SH-SY5Y (cell line): ENCODE measurements at regions not wholly inside any gene's neighbourhood (a gene's known extent, or its start where the extent isn't known, plus 50 kb on each side); places are given as distances from the start of the nearest gene placed in this dataset.

ENCODE experiments used
- GATA2 ChIP-seq: IDR thresholded peaks from 2 replicates; pipeline ENCODE4 v1.6.1; 2011; ENCODE audit warnings: mild to moderate bottlenecking, low read depth, low read length
- GATA3 ChIP-seq: IDR thresholded peaks from 2 replicates; pipeline ENCODE4 v1.6.1; 2011; ENCODE audit warnings: low read depth, mild to moderate bottlenecking, low read length, moderate library complexity

DNA sequence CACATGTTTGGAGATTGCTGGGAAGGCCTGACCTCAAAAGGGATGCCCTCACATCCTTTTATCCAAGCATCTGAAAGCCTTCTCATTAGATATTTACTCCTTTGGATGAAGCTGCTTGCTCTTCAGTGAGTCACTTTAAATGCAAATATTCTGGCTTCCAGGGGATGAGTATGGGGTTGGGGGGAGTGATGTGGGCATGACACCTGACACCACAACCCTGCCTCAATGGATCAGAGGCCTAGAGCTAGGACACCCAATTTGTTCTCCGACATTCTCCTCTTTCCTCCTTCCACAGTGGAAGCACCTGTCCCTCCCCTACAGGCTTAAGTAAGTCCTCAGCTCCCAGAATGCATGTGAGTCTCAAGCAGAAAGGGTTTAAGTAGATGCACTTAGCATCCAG is 238.3 kb downstream of the OMA1 start:
- TF ChIP-seq GATA3 (no peak), GATA2 (no peak)

DNA sequence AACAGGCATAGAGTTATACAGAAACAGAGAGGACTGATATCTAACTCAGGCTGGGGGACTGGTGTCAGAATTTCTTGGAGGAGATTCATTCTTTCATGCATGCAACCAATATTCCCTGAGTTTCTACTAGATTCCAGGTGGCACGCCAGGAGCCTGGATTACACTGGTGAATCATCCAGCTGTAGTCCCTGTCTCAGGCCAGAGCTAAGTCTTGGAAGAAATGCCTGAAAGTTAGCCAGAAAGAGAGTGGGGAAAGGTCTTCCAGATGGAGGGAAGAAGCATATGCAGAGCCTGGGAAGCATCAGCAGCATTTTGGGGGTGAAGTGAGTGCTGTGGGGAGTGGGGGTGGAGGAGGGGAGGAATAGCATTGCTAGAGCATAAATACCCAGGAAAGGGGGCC is 239.1 kb downstream of the OMA1 start:
- TF ChIP-seq GATA2, result no peak
- TF ChIP-seq GATA3, result no peak

DNA sequence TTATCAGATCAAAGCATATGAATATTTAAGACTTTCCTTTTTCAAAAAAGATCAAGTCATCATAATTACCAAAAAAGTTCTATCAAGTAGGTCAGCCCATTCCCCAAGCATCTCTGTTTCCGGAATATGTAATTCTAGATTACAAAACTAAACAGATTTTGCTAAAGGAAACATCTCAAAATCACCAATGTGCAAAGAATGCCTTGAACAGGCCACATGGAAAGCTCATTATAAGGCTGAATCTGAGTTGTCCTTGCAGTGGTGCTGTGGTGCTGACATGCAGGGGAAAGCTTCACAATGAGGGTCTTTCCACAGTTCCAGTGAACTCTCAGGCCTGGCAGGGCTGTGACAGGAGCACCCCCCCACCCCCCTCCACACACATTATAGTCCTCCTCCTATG is 240.9 kb downstream of the OMA1 start:
- TF ChIP-seq GATA3 (no peak), GATA2 (no peak)

DNA sequence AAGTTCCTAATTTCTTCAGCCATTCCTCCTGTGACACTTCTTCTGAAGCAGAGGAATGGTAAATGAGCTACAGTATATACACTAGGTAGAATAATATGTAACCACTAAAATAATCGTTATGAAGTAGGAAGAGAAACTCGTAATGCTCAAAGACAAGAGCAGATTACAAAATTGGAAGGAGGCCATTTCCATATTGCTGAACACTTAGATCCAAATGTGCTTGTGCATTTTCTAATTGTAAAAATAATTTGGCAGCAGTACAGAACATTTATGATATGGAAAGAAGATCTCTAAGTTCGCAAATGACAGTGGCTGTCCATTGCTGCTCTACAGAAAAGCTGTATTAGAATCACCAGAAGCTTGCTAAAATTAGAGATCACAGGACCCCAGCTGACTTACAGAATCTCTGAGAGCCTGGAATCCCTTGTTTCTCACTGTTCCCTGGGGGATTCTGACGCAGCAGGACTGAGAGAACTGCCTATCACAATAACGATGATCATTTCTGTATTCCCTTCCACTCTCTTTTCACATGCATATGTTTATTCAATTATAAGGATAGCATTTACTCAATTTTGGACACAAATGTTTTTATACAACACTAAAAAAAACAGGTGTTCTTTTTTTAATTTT is 242.1 kb downstream of the OMA1 start:
- no peak for TF ChIP-seq GATA2
- TF ChIP-seq GATA3, result no peak

DNA sequence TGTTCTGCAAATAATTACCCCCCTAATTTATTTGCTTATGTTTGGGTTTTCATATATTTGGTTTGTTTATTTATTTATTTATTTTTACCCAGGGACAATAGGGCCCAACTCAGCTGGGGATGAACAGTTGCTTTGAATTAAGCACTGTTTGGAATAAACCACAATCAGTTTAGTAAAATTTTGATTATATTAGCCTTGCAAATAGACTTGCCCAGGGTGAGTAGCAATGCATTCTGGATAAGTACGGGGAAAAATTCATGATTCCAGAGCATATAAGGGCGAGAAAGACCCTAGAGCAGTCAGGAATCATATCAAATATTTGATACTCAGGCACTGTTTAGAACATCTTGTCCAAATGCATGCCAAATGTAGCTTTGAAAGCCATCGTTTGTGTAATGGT is 242.7 kb downstream of the OMA1 start:
- TF ChIP-seq GATA2, result no peak
- no peak for TF ChIP-seq GATA3

DNA sequence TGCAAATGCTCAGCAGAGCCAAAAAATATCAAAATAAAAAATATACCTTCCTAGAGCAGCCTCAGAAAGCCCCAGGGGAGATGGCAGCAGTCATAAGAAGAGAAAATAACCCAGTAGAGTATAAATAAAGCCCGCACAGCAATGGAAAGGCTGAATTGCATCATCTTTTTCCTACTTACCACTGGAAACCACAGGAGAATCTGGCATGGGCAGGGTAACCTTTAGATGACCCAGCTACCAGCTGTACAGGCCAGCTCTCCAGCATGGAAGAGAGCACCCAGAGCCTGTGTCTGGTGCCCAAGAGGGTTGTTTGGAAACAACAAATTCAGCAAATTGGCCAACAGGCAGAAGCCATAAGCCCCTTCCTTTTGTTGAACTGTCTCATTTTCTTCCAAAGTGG is 253.1 kb downstream of the OMA1 start:
- TF ChIP-seq GATA3 (no peak), GATA2 (no peak)

DNA sequence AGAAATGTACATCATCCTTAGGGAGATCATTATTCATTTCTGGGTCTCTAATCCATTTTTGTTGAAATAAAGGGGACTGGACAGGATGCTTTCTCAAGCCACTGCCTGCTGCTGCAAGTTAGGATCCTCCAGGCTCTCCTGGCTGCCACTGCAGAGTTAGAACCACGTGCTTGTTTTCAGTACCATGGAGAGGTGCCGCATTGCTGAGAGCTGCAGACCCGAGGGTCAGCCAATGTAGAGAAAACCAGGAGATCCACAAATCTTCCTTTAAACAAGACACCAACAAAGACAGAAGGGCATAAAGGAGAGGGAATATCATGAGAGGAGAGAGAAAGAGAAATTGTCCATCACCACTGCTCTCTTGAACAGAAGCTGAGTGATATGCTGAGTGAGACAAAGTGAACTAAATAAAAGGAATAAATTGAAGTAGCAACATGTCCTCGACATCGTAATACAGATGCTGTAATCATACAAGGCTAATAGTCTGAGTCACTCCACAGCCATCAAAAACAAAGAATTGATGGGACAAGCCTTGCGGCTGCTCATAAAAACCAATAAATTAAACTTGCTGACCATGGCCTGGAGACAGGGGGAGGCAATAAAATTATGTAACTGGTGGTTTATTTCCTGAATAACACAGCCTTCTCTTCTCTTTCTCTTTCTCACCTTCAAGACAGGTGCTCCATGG is 255.7 kb downstream of the OMA1 start:
- TF ChIP-seq GATA2 (no peak), GATA3 (no peak)

DNA sequence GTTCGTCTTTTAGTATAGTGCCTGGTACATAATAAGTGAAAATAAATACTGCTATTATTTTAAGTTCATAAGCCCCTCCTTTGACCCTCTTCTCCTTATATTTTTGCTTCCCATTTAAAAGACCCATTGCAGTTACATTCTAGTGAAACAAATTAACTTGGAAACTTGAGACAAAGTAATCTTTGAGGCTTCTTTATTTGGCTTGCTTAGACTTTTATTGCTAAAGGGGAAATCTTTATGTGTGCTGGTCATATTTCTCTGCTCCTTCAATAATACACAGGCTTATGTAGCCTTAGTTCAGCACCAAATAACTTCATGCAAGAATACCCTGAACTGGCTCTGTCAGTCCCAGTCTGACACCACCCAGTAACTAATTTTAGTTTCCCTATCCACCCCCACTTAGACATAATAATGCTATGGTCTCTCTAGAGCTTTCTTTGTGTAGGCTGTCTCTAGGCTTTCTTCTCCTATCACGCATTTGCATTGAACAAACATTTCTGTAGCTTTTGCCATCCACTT is 257.8 kb downstream of the OMA1 start:
- no peak for TF ChIP-seq GATA3
- TF ChIP-seq GATA2, result no peak

DNA sequence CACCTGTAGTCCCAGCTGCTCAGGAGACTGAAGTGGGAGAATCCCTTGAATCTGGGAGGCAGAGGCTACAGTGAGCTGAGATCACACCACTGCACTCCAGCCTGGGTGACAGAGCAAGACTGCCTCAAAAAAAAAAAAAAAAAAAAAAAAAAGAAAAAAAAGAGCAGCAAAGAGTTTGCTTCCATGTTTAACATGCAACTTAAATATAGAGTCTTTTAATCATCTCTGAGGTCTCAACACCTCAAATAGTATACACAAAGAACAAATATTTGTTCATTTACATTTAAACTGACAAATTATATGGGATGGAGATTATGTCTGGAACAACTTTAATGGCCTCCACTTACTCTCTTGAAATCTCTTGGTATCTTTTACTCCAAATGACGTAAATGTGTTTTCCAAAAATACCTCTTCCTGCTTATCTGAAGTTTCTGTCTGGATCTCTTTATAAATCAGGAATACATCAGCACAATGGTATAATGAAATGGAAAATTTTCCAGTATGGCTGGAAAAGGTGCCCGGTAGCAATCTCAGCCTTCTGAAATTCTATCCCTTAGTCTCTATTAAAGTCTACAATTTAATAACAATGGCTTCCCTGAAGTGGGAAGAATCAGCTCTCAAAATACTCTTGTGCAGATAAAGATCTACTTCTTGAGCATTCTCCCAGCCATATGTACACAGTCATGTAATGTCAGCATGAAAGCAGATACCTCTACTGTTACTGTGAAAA is 258.5 kb downstream of the OMA1 start:
- TF ChIP-seq GATA2 (no peak), GATA3 (no peak)

DNA sequence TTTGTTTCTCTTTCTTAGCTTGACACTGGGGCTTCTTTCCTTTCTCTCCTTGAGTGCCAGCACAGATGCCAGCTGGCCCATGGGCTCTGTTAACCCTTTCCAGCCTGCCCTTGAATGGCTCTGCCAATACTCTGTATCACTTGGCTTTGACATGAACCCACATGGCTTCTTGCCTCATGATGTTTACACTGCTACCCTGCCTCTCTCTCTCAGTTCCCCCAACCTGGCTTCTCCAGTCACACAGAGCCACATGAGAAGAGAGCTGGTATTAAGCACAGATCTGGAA is 262.4 kb downstream of the OMA1 start:
- TF ChIP-seq GATA3 (no peak), GATA2 (no peak)

DNA sequence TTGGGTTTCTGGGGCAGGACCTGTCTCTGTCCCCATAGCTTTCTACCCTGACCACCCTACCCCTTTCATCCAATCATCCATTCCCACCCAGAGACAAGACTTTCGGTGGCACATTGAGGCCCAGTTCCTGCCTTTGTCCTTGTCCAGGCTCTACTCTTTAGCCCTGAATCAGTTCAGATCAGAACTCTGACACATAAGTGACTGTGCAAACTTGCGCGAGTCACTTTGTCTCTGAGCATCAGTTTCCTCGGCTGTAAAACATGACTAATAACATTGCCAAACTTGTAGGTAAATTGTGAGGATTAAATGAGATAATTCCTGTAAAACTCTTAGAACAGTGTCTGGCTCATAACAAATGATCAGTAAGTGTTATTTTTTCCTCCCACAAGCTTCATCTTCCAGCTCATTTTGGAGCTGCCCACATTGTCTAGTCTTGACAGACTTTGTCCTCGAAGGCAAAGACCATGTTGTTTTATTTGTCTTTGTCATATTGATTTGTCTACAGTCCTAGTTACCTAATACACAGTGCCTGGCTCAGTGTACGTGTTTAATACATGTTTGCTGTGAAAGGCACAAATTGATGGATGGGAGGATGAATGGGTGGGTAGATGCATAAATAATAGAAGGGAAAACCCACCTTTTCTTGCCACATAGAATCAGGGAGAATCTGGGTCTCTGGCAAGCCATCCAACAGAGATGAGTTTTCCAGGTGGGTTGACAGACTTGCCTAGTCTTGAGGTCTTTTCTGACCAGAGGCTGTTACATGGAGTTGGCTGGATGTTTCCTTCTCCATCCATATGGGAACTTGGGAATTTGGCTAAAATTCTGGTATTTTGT is 262.9 kb downstream of the OMA1 start:
- TF ChIP-seq GATA3, result no peak
- TF ChIP-seq GATA2, result no peak

DNA sequence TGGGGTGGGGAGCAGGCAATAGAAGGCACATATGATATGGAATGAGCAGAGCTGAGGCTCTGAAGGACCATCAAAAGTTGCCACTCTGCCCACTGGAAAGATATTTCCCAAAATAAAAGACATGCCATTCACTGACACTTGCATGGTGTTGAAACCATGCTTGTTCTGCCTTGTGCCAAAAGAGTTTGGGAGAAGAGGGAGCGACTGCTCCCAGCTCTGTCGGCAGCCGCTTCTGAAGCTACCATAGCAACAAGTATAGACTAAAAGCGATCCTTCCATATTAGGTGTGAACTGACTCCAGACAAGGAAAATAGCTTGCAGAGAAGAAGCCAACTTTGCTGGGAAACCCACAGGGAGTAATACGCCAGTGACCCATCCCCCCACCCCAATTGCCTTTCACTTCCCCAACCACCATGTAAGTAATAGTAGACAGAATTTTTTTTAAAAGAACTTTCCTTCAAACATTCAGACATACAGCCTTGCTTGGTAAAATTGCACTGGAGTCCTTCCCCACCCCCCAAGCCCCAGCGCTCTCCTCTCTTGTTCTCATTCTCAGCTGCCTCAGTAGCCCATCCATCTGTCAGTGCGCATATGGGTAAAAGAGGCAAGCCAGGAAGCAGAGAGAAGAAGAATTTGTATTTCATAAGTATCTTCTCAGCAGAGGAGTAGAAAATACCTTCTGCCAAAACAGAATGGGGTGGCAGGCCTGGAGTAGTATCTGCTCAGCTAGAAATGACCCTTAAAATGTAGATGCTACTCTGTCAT is 263.7 kb downstream of the OMA1 start:
- TF ChIP-seq GATA3, result no peak
- no peak for TF ChIP-seq GATA2

DNA sequence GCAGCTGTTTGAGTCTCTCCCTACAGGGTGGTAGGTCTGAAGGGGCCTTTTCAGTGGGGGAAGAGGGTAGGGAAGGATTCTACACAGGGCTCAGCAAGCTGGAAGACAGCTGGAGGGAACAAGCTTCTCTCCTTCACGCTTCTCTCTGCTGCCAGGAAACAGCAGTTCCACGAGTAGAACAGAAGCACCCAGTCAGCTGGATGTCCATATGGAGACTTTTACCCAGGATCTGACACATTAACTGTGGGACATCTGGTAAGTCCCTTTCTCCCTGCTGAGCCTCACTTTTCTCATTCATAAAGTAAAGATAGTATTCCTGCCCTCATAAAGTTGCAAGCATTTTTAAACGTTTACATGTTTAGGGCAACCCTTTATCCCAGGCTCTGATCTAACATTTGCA is 280.3 kb downstream of the OMA1 start:
- TF ChIP-seq GATA3 (no peak), GATA2 (no peak)

DNA sequence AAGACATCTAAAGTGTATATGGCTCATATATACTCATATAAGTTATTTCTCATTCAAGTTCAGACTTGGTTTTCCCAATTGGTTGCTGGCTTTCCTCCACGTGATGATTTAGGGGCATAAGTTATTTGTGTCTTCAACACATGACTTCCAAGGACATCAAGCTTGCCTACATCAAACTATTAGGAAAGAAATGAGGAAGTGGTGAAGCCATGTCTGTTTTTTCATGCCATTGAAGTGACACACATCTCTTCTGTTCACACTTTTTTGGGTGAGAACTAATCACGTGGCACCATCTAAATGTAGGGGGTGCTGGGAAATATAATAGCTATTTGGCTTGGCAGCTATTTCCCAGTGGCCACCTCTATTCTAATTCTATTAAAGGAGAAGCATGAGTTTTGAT is 282.1 kb downstream of the OMA1 start:
- no peak for TF ChIP-seq GATA2
- no peak for TF ChIP-seq GATA3
